CD4-positive, alpha-beta T cell (primary cell): ENCODE measurements at regions not wholly inside any gene's neighbourhood (a gene's known extent, or its start where the extent isn't known, plus 50 kb on each side); places are given as distances from the start of the nearest gene placed in this dataset.

ENCODE experiments used
- ATAC-seq: fragments of 200-7000 bp; cut with Tn5 transposase; one replicate; pipeline ENCODE4 v1.10.0; 2022; ENCODE audit warnings: mild to moderate bottlenecking; ENCODE audit not compliant: poor library complexity
- CTCF ChIA-PET: fragments of 350-600 bp; sonication (Branson Sonifier 250); formaldehyde crosslinking; loops from one replicate; lab custom pipeline; 2021; ENCODE audit warnings: antibody characterized with exemption, inconsistent platforms; lab: Charles Lee
- POLR2A ChIA-PET: fragments of 350-600 bp; sonication (Branson Sonifier 250); formaldehyde crosslinking; loops from one replicate; lab custom pipeline; 2021; ENCODE audit warnings: antibody characterized with exemption, inconsistent platforms; lab: Charles Lee
- DNase-seq, 14 experiments: peaks; one replicate each; pipeline ENCODE4 v3.0.0-alpha.2; 2013 to 2020; ENCODE audit warnings: mixed read lengths in 2 of 14
- H3K27ac ChIP-seq, 2 donors: one replicate each; pipeline versions ENCODE4 v1.5.1 to v1.7.0; 2013; ENCODE audit warnings: low read length in 2 of 2, low read depth in 1 of 2, mild to moderate bottlenecking in 1 of 2
- H3K27me3 ChIP-seq, 2 experiments: 1 replicate in 1 of 2; 2 replicates in 1 of 2; pipeline versions ENCODE4 v1.6.1 to v1.7.0; 2013; ENCODE audit warnings: low read length in 2 of 2, control low read depth in 1 of 2, mild to moderate bottlenecking in 1 of 2, moderate library complexity in 1 of 2; ENCODE audit not compliant: insufficient read depth in 2 of 2, control insufficient read depth in 1 of 2
- H3K36me3 ChIP-seq: one replicate; pipeline ENCODE4 v1.6.1; 2013; ENCODE audit warnings: low read length, control low read depth; ENCODE audit not compliant: insufficient read depth
- H3K4me1 ChIP-seq: one replicate; pipeline ENCODE4 v1.6.1; 2013; ENCODE audit warnings: low read length, control low read depth; ENCODE audit not compliant: insufficient read depth
- H3K4me3 ChIP-seq: one replicate; pipeline ENCODE4 v1.5.1; 2013; ENCODE audit warnings: mild to moderate bottlenecking, low read length, moderate library complexity
- H3K9me3 ChIP-seq, 2 experiments: 1 replicate in 1 of 2; 2 replicates in 1 of 2; pipeline versions ENCODE4 v1.6.1 to v1.7.0; 2013; ENCODE audit warnings: low read length in 2 of 2, mild to moderate bottlenecking in 2 of 2, control low read depth in 1 of 2, moderate library complexity in 1 of 2; ENCODE audit not compliant: control insufficient read depth in 1 of 2, insufficient read depth in 1 of 2
- H3K27ac Mint-ChIP-seq: one replicate; pipeline ENCODE4 v1.8.0; 2020; ENCODE audit warnings: mixed read lengths
- H3K27me3 Mint-ChIP-seq: one replicate; pipeline ENCODE4 v1.8.0; 2021; ENCODE audit warnings: mixed read lengths
- H3K36me3 Mint-ChIP-seq: one replicate; pipeline ENCODE4 v1.8.0; 2021; ENCODE audit warnings: low read depth, mixed read lengths
- H3K4me1 Mint-ChIP-seq: one replicate; pipeline ENCODE4 v1.8.0; 2021; ENCODE audit warnings: low read depth, mixed read lengths
- H3K4me3 Mint-ChIP-seq: one replicate; pipeline ENCODE4 v1.8.0; 2020; ENCODE audit warnings: mild to moderate bottlenecking, mixed read lengths
- H3K9me3 Mint-ChIP-seq: one replicate; pipeline ENCODE4 v1.8.0; 2020; ENCODE audit warnings: mixed read lengths
- CTCF ChIP-seq: fragments of 200-600 bp; IDR thresholded peaks from one replicate; pipeline ENCODE4 v1.8.0; 2022; ENCODE audit warnings: antibody characterized with exemption, mild to moderate bottlenecking
- intact Hi-C, 2 experiments: fragments of 100-400 bp; cut with DNase I in 1 of 2; cut with micrococcal nuclease in 1 of 2; formaldehyde crosslinking; loops; one replicate each; pipeline versions ENCODE4 v1.15.1 to v1.9.0; 2023 to 2025; cut with DNase I, micrococcal nuclease

DNA sequence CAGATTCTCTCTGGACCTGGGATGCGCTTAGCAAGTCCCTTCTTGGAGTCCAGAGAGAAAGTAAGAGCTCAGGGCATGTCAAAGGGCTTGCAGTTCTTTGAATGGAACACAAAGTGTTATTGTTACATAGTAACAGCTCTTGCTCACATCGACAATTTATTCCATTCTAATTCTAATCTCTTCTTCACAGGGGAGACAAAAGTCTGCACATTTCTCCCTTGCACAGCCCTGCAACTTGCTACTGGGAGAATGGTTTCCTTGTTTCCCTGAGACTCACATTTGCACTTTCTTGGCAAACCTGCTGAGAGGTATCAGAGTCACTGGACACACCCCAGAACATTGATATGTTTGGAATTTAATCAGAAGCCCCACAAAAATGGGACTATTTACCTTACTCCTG lies 209.9 kb upstream of the IGF1 start:
- Mint-ChIP-seq H3K9me3 (no peaks in the 10 kb centered on the region), H3K27ac (no peak overlapping the region), H3K36me3 (no peaks in the 10 kb centered on the region), H3K4me3 (no peak overlapping the region), H3K4me1 (no peaks in the 10 kb centered on the region), H3K27me3 (peaks cover 5% of the 10 kb centered on the region)
- CTCF ChIA-PET, result interaction anchor here (1.0 kb wide), 1 partner anchor 12 kb away, joined by 3 read pairs; no protein-coding TSS in a partner anchor
- no peak for TF ChIP-seq CTCF
- H3K36me3 ChIP-seq, result no peaks in the 10 kb centered on the region
- no peak overlapping the region for H3K4me3 ChIP-seq
- ATAC-seq (no peak), DNase-seq (no peak)
- H3K27me3 ChIP-seq, result no peaks in the 10 kb centered on the region
- intact Hi-C loops, result no loop called here
- H3K9me3 ChIP-seq, result peaks cover 0 to 10% of the 10 kb centered on the region in 2 experiments
- H3K4me1 ChIP-seq, result no peaks in the 10 kb centered on the region
- no peak overlapping the region for H3K27ac ChIP-seq
- POLR2A ChIA-PET, result no interaction called here

DNA sequence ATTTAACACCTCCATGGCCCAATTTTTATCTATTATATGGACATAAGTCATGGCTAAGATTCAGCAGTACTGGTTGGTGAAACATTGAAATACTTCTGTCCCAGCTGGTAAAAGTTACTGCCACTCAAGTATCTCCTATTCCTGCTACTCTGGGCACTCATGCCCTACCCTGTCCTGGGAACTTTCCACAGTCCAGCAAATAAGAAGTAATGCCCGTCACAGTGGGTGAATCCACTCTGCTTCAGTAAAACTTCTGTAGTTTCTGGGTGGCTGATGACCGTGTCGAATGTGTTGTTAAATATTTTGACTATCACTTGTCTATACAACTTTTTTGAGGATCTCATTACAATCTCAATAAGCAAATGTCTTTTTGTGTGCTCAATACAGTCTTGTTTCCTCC lies 209.3 kb upstream of the IGF1 start:
- Mint-ChIP-seq H3K27ac (no peak overlapping the region), H3K36me3 (no peaks in the 10 kb centered on the region), H3K4me1 (no peaks in the 10 kb centered on the region), H3K27me3 (peaks cover 5% of the 10 kb centered on the region), H3K9me3 (no peaks in the 10 kb centered on the region), H3K4me3 (no peak overlapping the region)
- peaks cover 0 to 9% of the 10 kb centered on the region in 2 experiments for H3K9me3 ChIP-seq
- no peaks in the 10 kb centered on the region for H3K36me3 ChIP-seq
- no peak for ATAC-seq
- intact Hi-C loops, result no loop called here
- no peak for TF ChIP-seq CTCF
- H3K4me1 ChIP-seq, result no peaks in the 10 kb centered on the region
- ChIA-PET POLR2A (no interaction called here), CTCF (no interaction called here)
- no peak for DNase-seq
- H3K27ac ChIP-seq, result no peak overlapping the region
- no peak overlapping the region for H3K4me3 ChIP-seq
- no peaks in the 10 kb centered on the region for H3K27me3 ChIP-seq

GRCh38 chr12:102687523-102687922 lies 207.2 kb upstream of the IGF1 start:
- Mint-ChIP-seq H3K27ac (no peak overlapping the region), H3K4me3 (no peak overlapping the region), H3K9me3 (no peaks in the 10 kb centered on the region), H3K4me1 (no peaks in the 10 kb centered on the region), H3K36me3 (no peaks in the 10 kb centered on the region), H3K27me3 (peaks cover 5% of the 10 kb centered on the region)
- Histone ChIP-seq H3K9me3 (no peaks in the 10 kb centered on the region), H3K27me3 (no peaks in the 10 kb centered on the region), H3K4me1 (no peaks in the 10 kb centered on the region), H3K36me3 (no peaks in the 10 kb centered on the region), H3K4me3 (no peak overlapping the region), H3K27ac (no peak overlapping the region)
- intact Hi-C loops, result no loop called here
- TF ChIP-seq CTCF, result no peak
- no peak for ATAC-seq
- POLR2A ChIA-PET, result no interaction called here
- no peak for DNase-seq
- CTCF ChIA-PET, result no interaction called here
